GM12878 (cell line): ENCODE measurements at regions not wholly inside any gene's neighbourhood (a gene's known extent, or its start where the extent isn't known, plus 50 kb on each side); places are given as distances from the start of the nearest gene placed in this dataset.

Experiments used
- EZH2 ChIP-seq: IDR thresholded peaks from 2 replicates; pipeline ENCODE4 v1.6.1; 2012; ENCODE audit warnings: low read depth, mild to moderate bottlenecking, control low read depth, inconsistent platforms, low read length, borderline replicate concordance; ENCODE audit not compliant: control insufficient read depth
- GABPA ChIP-seq: IDR thresholded peaks from 2 replicates; pipeline ENCODE4 v1.6.1; 2014; ENCODE audit warnings: antibody characterized with exemption, low read depth, mild to moderate bottlenecking, inconsistent platforms
- KDM1A ChIP-seq: fragments of 200-600 bp; sonication (generic); IDR thresholded peaks from 2 replicates; pipeline ENCODE4 v1.6.1; 2016; ENCODE audit warnings: borderline replicate concordance
- POLR2A ChIP-seq: IDR thresholded peaks from 2 replicates; pipeline ENCODE4 v1.6.1; 2011; ENCODE audit warnings: low read depth, mild to moderate bottlenecking, low read length
- POLR2AphosphoS5 ChIP-seq: IDR thresholded peaks from 2 replicates; pipeline ENCODE4 v1.6.1; 2011; ENCODE audit warnings: mild to moderate bottlenecking, low read length, inconsistent platforms
- REST ChIP-seq: IDR thresholded peaks from 2 replicates; pipeline ENCODE4 v1.6.1; 2012; ENCODE audit warnings: mild to moderate bottlenecking, low read depth, low read length
- RFX5 ChIP-seq: IDR thresholded peaks from 2 replicates; pipeline ENCODE4 v1.6.1; 2011; ENCODE audit warnings: low read depth, low read length, improper control_type of control experiment
- ZNF274 ChIP-seq: IDR thresholded peaks from one replicate; pipeline ENCODE4 v1.8.0; 2011; ENCODE audit not compliant: insufficient read length, insufficient read depth

DNA sequence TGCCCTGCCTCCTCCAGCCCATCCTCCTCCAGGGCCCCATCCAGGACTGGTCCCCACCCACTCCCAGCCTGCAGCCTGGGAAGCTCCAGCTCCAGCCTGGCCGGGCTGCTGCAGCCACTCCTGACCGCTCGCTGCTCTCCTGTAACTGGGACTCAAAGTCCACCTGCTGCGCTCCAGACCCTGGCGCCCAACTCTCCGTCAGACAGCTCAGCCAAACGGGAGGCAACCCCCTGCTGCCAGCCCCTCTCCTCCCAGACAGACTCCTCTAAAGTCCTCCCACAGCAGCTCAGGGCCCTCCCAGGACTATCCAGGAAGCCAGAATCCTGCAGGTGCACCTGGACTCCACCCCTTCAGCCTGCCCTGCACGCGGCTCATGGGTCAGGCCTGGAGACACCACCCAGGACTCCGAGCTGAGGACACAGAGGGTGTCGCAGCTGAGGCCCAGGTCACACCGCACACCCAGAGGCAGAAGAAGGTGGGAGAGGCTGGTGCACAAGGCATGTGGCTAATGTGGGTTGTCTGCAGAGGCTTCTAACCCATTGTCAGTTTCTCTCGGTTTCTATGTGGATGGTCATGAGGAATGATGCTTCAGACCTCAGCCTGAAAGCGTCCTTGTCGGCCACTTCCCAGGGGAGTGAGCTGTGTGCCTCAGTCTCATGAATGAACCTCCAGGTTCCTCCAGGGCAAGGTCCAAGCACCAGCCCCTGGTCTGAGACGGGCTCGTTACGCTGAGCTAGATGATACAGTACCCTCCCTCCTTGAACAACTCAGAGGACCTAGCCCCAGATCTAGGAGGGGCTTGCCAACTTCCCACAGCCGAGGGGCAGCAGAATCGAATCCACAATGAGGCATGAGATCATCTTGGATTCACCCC lies 1514.8 kb downstream of the TBC1D22A start:
- TF ChIP-seq POLR2A: no peak
- TF ChIP-seq EZH2: no peak
- TF ChIP-seq KDM1A: no peak
- no peak for TF ChIP-seq ZNF274
- TF ChIP-seq REST: no peak
- no peak for TF ChIP-seq POLR2AphosphoS5
- no peak for TF ChIP-seq RFX5
- no peak for TF ChIP-seq GABPA
